LNCAP (cell line): ENCODE measurements at regions not wholly inside any gene's neighbourhood (a gene's known extent, or its start where the extent isn't known, plus 50 kb on each side); places are given as distances from the start of the nearest gene placed in this dataset.

Experiments
- CTCF ChIP-seq: fragments of 450-650 bp; IDR thresholded peaks from 2 replicates; pipeline ENCODE4 v1.5.1; 2017; ENCODE audit warnings: mild to moderate bottlenecking

GRCh38 chr16:7278636-7279035 is 54.0 kb upstream of the RBFOX1 start:
- TF ChIP-seq CTCF, result no peak

GRCh38 chr16:7272567-7273158 is 60.0 kb upstream of the RBFOX1 start:
- TF ChIP-seq CTCF, result no peak

- TF ChIP-seq CTCF, result no peak
Measured at GRCh38 chr16:7271486-7271885, 61.2 kb upstream of the RBFOX1 start.

GRCh38 chr16:7270823-7271222 is 61.8 kb upstream of the RBFOX1 start:
- TF ChIP-seq CTCF, result no peak

- no peak for TF ChIP-seq CTCF
Measured at GRCh38 chr16:7270006-7270405, 62.6 kb upstream of the RBFOX1 start.

- TF ChIP-seq CTCF, result peak; percentile 76
Measured at GRCh38 chr16:7268182-7268581, 64.5 kb upstream of the RBFOX1 start.

GRCh38 chr16:7257016-7257415 is 75.6 kb upstream of the RBFOX1 start:
- no peak for TF ChIP-seq CTCF

- no peak for TF ChIP-seq CTCF
Measured at GRCh38 chr16:7246578-7246977, 86.1 kb upstream of the RBFOX1 start.
